GM12891 (cell line): ENCODE measurements at regions not wholly inside any gene's neighbourhood (a gene's known extent, or its start where the extent isn't known, plus 50 kb on each side); places are given as distances from the start of the nearest gene placed in this dataset.

ENCODE experiments used
- DNase-seq: peaks from one replicate; pipeline ENCODE4 v3.0.0; 2011; ENCODE audit warnings: low spot score; ENCODE audit not compliant: insufficient read length
- FAIRE-seq: peaks from 2 replicates; lab custom pipeline; 2011; peaks lifted over from hg19 to GRCh38; lab: Jason Lieb, UNC
- PAX5 ChIP-seq: IDR thresholded peaks from 2 replicates; pipeline ENCODE4 v1.6.1; 2011; ENCODE audit warnings: low read length, moderate library complexity, mild to moderate bottlenecking; ENCODE audit not compliant: insufficient read depth, severe bottlenecking
- POLR2A ChIP-seq: IDR thresholded peaks from 2 replicates; pipeline ENCODE4 v1.6.1; 2011; ENCODE audit warnings: low read depth, low read length, control low read depth
- POLR2AphosphoS5 ChIP-seq: IDR thresholded peaks from 2 replicates; pipeline ENCODE4 v1.6.1; 2011; ENCODE audit warnings: low read depth, low read length, control low read depth
- POU2F2 ChIP-seq: IDR thresholded peaks from 2 replicates; pipeline ENCODE4 v1.6.1; 2011; ENCODE audit warnings: low read depth, mild to moderate bottlenecking, control low read depth, low read length, moderate library complexity
- SPI1 ChIP-seq: IDR thresholded peaks from 2 replicates; pipeline ENCODE4 v1.6.1; 2011; ENCODE audit warnings: low read depth, low read length, control low read depth
- TAF1 ChIP-seq: IDR thresholded peaks from 2 replicates; pipeline ENCODE4 v1.6.1; 2011; ENCODE audit warnings: low read depth, low read length, control low read depth

- FAIRE-seq = no peak
- TF ChIP-seq POLR2AphosphoS5 (no peak), TAF1 (no peak)
- DNase-seq = no peak
Measured at GRCh38 chr2:242020196-242021004, 150.9 kb downstream of the RTP5 start.

- FAIRE-seq (no peak), DNase-seq (no peak)
- TF ChIP-seq POLR2AphosphoS5 (no peak), PAX5 (no peak), POLR2A (no peak), SPI1 (no peak), POU2F2 (no peak), TAF1 (no peak)
Measured at GRCh38 chr2:242022550-242023290, 153.2 kb downstream of the RTP5 start.

- no peak for FAIRE-seq
- DNase-seq = no peak
- no peak for TF ChIP-seq SPI1
- no peak for TF ChIP-seq POU2F2
- TF ChIP-seq PAX5 = no peak
- no peak for TF ChIP-seq TAF1
- no peak for TF ChIP-seq POLR2A
- TF ChIP-seq POLR2AphosphoS5 = no peak
Measured at GRCh38 chr2:242024751-242025355, 155.3 kb downstream of the RTP5 start.

GRCh38 chr2:242027676-242028450 lies 158.3 kb downstream of the RTP5 start:
- no peak for TF ChIP-seq TAF1
- no peak for TF ChIP-seq PAX5
- TF ChIP-seq SPI1 = no peak
- no peak for TF ChIP-seq POLR2A
- TF ChIP-seq POU2F2 = no peak
- no peak for TF ChIP-seq POLR2AphosphoS5
- DNase-seq (no peak), FAIRE-seq (no peak)

GRCh38 chr2:242029422-242030225 lies 160.1 kb downstream of the RTP5 start:
- DNase-seq = no peak
- TF ChIP-seq POLR2A = no peak
- TF ChIP-seq TAF1 = no peak
- no peak for TF ChIP-seq POLR2AphosphoS5
- TF ChIP-seq SPI1 = no peak
- TF ChIP-seq PAX5 = no peak
- TF ChIP-seq POU2F2 = no peak
- FAIRE-seq = no peak

- FAIRE-seq = no peak
- DNase-seq = no peak
- TF ChIP-seq POLR2A (no peak), POU2F2 (no peak), POLR2AphosphoS5 (no peak), TAF1 (no peak), SPI1 (no peak), PAX5 (no peak)
Measured at GRCh38 chr2:242030226-242030575, 160.7 kb downstream of the RTP5 start.

GRCh38 chr2:242030858-242031257 lies 161.3 kb downstream of the RTP5 start:
- TF ChIP-seq POLR2A (no peak), POU2F2 (no peak), PAX5 (no peak), SPI1 (no peak), POLR2AphosphoS5 (no peak), TAF1 (no peak)
- no peak for FAIRE-seq
- DNase-seq = no peak

- no peak for DNase-seq
- no peak for FAIRE-seq
- TF ChIP-seq SPI1 = no peak
- no peak for TF ChIP-seq POLR2A
- TF ChIP-seq PAX5 = no peak
- no peak for TF ChIP-seq POU2F2
- TF ChIP-seq POLR2AphosphoS5 = no peak
- no peak for TF ChIP-seq TAF1
Measured at GRCh38 chr2:242031481-242032019, 162.0 kb downstream of the RTP5 start.
